ENCODE measurements at regions not wholly inside any gene's neighbourhood (a gene's known extent, or its start where the extent isn't known, plus 50 kb on each side); places are given as distances from the start of the nearest gene placed in this dataset.
"Not testable (repeated sequence)": the region's sequence is repeated elsewhere in the genome, so short reads cannot be mapped to it uniquely, and the experiment has no call there.

- not testable (repeated sequence) for TF ChIP-seq RAD21 (IDR thresholded peaks at IDR 0.05; ENCODE audit: low read length); POLR2A (IDR thresholded peaks at IDR 0.05; ENCODE audit: low read depth, low read length); CHD1 (IDR thresholded peaks at IDR 0.05; ENCODE audit: low read depth, low read length); RCOR1 (IDR thresholded peaks at IDR 0.05; ENCODE audit: insufficient replicate concordance, low read length); SMC3 (IDR thresholded peaks at IDR 0.05; ENCODE audit: low read depth, low read length); MAFK (IDR thresholded peaks at IDR 0.05; ENCODE audit: low read depth, low read length); BHLHE40 (IDR thresholded peaks at IDR 0.05; ENCODE audit: low read depth, low read length); RFX5 (IDR thresholded peaks at IDR 0.05; ENCODE audit: low read depth, low read length)
- TF ChIP-seq, protein P1, sequence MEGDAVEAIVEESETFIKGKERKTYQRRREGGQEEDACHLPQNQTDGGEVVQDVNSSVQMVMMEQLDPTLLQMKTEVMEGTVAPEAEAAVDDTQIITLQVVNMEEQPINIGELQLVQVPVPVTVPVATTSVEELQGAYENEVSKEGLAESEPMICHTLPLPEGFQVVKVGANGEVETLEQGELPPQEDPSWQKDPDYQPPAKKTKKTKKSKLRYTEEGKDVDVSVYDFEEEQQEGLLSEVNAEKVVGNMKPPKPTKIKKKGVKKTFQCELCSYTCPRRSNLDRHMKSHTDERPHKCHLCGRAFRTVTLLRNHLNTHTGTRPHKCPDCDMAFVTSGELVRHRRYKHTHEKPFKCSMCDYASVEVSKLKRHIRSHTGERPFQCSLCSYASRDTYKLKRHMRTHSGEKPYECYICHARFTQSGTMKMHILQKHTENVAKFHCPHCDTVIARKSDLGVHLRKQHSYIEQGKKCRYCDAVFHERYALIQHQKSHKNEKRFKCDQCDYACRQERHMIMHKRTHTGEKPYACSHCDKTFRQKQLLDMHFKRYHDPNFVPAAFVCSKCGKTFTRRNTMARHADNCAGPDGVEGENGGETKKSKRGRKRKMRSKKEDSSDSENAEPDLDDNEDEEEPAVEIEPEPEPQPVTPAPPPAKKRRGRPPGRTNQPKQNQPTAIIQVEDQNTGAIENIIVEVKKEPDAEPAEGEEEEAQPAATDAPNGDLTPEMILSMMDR (conservative IDR thresholded peaks at IDR 0.05; ENCODE audit: low read depth, low read length): not testable (repeated sequence)
- TF ChIP-seq, protein P2, sequence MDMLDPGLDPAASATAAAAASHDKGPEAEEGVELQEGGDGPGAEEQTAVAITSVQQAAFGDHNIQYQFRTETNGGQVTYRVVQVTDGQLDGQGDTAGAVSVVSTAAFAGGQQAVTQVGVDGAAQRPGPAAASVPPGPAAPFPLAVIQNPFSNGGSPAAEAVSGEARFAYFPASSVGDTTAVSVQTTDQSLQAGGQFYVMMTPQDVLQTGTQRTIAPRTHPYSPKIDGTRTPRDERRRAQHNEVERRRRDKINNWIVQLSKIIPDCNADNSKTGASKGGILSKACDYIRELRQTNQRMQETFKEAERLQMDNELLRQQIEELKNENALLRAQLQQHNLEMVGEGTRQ (IDR thresholded peaks at IDR 0.05; ENCODE audit: low read depth, low read length): not testable (repeated sequence)
Observed at GRCh38 chr7:73225745-73226144, 82.9 kb downstream of the NSUN5 start.

Measured in IMR-90 (cell line).